Activated CD8-positive, alpha-beta T cell treated with anti-CD3 and anti-CD28 coated beads for 36 hours (primary cell): ENCODE measurements at regions not wholly inside any gene's neighbourhood (a gene's known extent, or its start where the extent isn't known, plus 50 kb on each side); places are given as distances from the start of the nearest gene placed in this dataset.

Experiments used
- ATAC-seq: fragments of 200-7000 bp; cut with Tn5 transposase; one replicate; pipeline ENCODE4 v1.10.0; 2021; ENCODE audit warnings: mild to moderate bottlenecking, moderate library complexity
- CTCF ChIA-PET: fragments of 350-600 bp; sonication (Branson Sonifier 250); formaldehyde crosslinking; loops from one replicate; lab custom pipeline; 2021; ENCODE audit warnings: antibody characterized with exemption; lab: Charles Lee
- POLR2A ChIA-PET: fragments of 350-600 bp; sonication (Branson Sonifier 250); formaldehyde crosslinking; loops from one replicate; lab custom pipeline; 2021; ENCODE audit warnings: antibody characterized with exemption; lab: Charles Lee
- DNase-seq: peaks from one replicate; pipeline ENCODE4 v3.0.0-alpha.2; 2020
- H3K27ac Mint-ChIP-seq: one replicate; pipeline ENCODE4 v1.8.0; 2021; ENCODE audit warnings: mild to moderate bottlenecking, mixed read lengths
- H3K27me3 Mint-ChIP-seq: one replicate; pipeline ENCODE4 v1.8.0; 2021; ENCODE audit warnings: mixed read lengths
- H3K36me3 Mint-ChIP-seq: one replicate; pipeline ENCODE4 v1.8.0; 2021; ENCODE audit warnings: low read depth, mixed read lengths
- H3K4me1 Mint-ChIP-seq: one replicate; pipeline ENCODE4 v1.8.0; 2021; ENCODE audit warnings: low read depth, mixed read lengths
- H3K4me3 Mint-ChIP-seq: one replicate; pipeline ENCODE4 v1.8.0; 2021; ENCODE audit warnings: mild to moderate bottlenecking, moderate library complexity, mixed read lengths
- H3K9me3 Mint-ChIP-seq: one replicate; pipeline ENCODE4 v1.8.0; 2021; ENCODE audit warnings: mixed read lengths
- intact Hi-C: fragments of 100-400 bp; cut with micrococcal nuclease; formaldehyde crosslinking; loops from one replicate; pipeline ENCODE4 v1.10.0; 2022
- TF ChIP-seq, protein P1 (sequence below): fragments of 200-600 bp; IDR thresholded peaks from one replicate; pipeline ENCODE4 v1.8.0; 2022; ENCODE audit warnings: antibody characterized with exemption, mild to moderate bottlenecking

DNA sequence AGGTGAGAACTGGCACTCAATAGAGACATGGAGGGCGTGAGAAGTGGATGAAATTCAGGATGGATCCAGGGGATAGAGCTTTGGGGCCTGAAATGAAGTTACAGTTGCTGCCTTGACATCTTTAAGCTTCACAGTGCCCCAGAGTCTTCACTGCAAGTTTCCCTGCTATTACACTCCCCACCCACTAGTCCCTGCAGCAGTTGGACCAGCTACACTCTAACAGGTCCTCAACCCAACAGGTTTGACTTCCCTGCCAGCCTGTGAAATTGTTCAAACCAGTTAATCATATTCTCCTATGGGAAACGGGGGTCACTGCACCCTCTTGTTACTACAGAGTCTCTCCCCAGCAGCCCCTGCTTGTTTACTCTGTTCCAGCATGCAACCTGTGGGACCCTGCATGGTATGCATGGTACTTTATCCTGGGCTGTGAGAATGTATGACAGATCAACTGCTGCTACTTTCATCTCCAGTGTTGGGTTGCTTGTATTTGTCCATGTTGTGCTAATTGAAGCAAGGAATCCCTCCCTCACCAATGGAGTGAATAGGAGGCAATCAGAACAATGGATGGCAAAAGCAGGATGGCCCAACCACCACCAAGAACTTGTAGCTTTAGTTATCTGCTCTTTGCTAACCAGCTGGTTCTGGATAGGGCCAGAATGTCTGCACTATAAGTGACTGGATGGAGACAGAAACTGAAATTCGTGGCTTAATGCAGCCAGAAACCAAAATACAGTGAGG lies 314.2 kb downstream of the OLFM4 start:
- Mint-ChIP-seq H3K4me1 (no peaks in the 10 kb centered on the region), H3K4me3 (no peak overlapping the region), H3K27ac (no peak overlapping the region), H3K9me3 (peaks cover 9% of the 10 kb centered on the region), H3K27me3 (no peaks in the 10 kb centered on the region), H3K36me3 (no peaks in the 10 kb centered on the region)
- ChIA-PET POLR2A (no interaction called here), CTCF (no interaction called here)
- DNase-seq (no peak), ATAC-seq (no peak)
- TF ChIP-seq, protein P1, sequence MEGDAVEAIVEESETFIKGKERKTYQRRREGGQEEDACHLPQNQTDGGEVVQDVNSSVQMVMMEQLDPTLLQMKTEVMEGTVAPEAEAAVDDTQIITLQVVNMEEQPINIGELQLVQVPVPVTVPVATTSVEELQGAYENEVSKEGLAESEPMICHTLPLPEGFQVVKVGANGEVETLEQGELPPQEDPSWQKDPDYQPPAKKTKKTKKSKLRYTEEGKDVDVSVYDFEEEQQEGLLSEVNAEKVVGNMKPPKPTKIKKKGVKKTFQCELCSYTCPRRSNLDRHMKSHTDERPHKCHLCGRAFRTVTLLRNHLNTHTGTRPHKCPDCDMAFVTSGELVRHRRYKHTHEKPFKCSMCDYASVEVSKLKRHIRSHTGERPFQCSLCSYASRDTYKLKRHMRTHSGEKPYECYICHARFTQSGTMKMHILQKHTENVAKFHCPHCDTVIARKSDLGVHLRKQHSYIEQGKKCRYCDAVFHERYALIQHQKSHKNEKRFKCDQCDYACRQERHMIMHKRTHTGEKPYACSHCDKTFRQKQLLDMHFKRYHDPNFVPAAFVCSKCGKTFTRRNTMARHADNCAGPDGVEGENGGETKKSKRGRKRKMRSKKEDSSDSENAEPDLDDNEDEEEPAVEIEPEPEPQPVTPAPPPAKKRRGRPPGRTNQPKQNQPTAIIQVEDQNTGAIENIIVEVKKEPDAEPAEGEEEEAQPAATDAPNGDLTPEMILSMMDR: no peak
- intact Hi-C loops: no loop called here

DNA sequence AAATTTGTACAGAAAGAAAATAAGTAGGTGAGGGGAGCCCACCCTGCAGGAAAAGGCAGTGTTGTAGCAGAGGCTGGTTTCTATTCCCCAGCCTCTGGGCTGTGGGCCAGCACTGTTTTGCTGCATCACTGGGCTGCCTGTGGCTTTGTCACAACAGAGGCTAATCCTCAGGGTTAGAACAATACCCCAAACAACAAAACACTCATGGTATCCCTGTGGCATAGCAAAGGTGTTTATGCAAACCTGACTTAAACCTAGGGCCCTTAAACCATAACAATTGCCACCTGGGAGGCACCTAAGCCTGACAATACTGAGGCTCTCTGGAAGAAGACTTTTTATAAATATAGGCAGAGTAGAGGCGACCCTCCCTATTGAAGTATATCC lies 314.7 kb downstream of the OLFM4 start:
- ATAC-seq: no peak
- ChIA-PET POLR2A (no interaction called here), CTCF (no interaction called here)
- H3K27ac Mint-ChIP-seq: no peak overlapping the region
- peaks cover 9% of the 10 kb centered on the region for H3K9me3 Mint-ChIP-seq
- no peaks in the 10 kb centered on the region for H3K4me1 Mint-ChIP-seq
- TF ChIP-seq, protein P1: no peak
- no peaks in the 10 kb centered on the region for H3K36me3 Mint-ChIP-seq
- H3K4me3 Mint-ChIP-seq: no peak overlapping the region
- intact Hi-C loops: no loop called here
- DNase-seq: no peak
- no peaks in the 10 kb centered on the region for H3K27me3 Mint-ChIP-seq

DNA sequence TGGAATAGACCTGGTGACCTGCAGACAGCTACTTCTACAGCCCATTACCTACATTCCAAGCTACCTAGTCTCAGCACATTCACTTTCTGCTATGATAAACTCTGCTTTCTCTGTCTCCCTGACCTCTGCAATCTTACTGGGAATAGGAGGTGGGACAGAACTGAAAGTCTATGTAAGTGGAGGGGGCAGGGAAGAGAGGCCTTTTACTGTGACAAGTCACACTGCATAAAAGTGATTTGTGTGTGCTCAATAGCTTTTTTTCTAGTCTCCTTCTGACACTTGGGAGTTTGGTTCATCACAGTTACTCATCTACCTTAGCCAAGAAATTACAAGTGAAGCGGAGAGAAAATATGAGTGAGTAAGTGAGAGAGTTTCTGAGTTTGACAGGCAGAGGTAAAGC lies 322.4 kb downstream of the OLFM4 start:
- POLR2A ChIA-PET: no interaction called here
- intact Hi-C loops: no loop called here
- TF ChIP-seq, protein P1: no peak
- peaks cover 2% of the 10 kb centered on the region for H3K9me3 Mint-ChIP-seq
- CTCF ChIA-PET: no interaction called here
- H3K36me3 Mint-ChIP-seq: no peaks in the 10 kb centered on the region
- H3K27ac Mint-ChIP-seq: no peak overlapping the region
- H3K4me1 Mint-ChIP-seq: no peaks in the 10 kb centered on the region
- ATAC-seq (no peak), DNase-seq (no peak)
- H3K27me3 Mint-ChIP-seq: no peaks in the 10 kb centered on the region
- no peak overlapping the region for H3K4me3 Mint-ChIP-seq

DNA sequence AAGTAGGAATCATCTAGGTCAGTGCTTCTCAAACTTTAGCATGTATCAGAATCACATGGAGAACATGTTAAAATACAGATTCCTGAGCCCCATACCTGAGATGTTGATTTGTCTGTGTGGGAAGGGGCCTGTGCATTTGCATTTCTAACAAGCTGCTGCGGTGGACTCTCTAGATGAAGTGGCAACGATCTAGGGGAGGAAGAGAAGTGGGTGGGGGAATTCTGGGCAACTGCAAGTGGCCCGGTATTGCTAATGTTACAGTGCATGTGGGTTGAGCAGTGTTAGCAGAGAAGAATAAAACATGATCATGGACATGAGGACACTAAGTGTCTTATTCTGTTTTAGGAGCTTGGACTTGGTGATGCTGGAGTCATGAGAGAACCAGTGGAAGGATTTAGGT lies 329.0 kb downstream of the OLFM4 start:
- no peak for DNase-seq
- Mint-ChIP-seq H3K27ac (no peak overlapping the region), H3K4me1 (no peaks in the 10 kb centered on the region)

DNA sequence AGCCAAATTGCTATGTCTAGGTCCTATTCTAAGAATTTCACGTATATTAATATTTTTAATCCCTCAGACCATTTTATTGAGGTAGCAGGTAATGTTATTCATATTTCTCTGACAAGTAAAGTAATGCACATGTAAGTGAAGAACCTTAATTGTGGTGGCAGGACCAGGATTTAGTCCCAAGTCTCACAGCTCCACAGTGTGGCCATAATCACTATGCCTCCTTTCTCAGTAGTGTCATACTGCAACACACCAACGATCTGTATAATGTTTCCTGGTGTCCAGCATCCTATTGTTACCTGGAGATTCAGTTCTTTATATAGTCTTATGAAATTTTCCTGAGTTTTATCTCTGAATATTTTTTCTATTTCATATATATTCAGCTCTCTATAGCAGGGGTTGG lies 340.3 kb downstream of the OLFM4 start:
- peaks cover 2% of the 10 kb centered on the region for H3K9me3 Mint-ChIP-seq
- ATAC-seq (no peak), DNase-seq (no peak)
- ChIA-PET CTCF (no interaction called here), POLR2A (no interaction called here)
- H3K36me3 Mint-ChIP-seq: no peaks in the 10 kb centered on the region
- no peak overlapping the region for H3K4me3 Mint-ChIP-seq
- intact Hi-C loops: no loop called here
- no peak overlapping the region for H3K27ac Mint-ChIP-seq
- no peaks in the 10 kb centered on the region for H3K27me3 Mint-ChIP-seq
- no peaks in the 10 kb centered on the region for H3K4me1 Mint-ChIP-seq
- TF ChIP-seq, protein P1: no peak

More for the DNA sequence above, 329.0 kb downstream of the OLFM4 start:
- intact Hi-C loops: no loop called here
- POLR2A ChIA-PET: no interaction called here
- Mint-ChIP-seq H3K27me3 (no peaks in the 10 kb centered on the region), H3K36me3 (no peaks in the 10 kb centered on the region), H3K9me3 (no peaks in the 10 kb centered on the region), H3K4me3 (no peak overlapping the region)
- ATAC-seq: no peak
- TF ChIP-seq, protein P1: no peak
- CTCF ChIA-PET: no interaction called here
